ENCODE measurements at regions not wholly inside any gene's neighbourhood (a gene's known extent, or its start where the extent isn't known, plus 50 kb on each side); places are given as distances from the start of the nearest gene placed in this dataset.

DNA sequence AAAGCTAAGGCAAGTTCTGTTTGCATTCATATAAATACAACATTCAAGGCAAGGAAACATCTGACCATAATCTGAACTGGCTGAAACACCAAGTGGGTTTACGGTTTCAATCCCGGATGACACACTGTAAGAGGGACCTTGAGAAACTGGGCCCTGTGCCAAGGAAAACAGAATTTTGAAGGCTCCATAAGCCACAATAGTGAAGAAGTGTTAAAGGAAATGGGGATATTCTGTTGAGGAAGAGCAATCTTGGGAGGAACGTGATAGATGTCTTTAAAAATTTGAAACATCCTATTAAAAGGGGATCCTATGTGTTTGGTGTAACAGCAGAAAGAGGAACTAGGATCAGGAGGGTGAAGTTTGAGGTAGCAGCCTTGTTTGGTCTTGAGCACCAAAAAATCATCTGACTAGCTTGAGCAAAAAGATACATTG, 82.4 kb upstream of the TAB2 start:
- H3K4me3 ChIP-seq (ENCODE audit: low read depth, low read length, poor library complexity, severe bottlenecking): no peak overlapping the region

DNA sequence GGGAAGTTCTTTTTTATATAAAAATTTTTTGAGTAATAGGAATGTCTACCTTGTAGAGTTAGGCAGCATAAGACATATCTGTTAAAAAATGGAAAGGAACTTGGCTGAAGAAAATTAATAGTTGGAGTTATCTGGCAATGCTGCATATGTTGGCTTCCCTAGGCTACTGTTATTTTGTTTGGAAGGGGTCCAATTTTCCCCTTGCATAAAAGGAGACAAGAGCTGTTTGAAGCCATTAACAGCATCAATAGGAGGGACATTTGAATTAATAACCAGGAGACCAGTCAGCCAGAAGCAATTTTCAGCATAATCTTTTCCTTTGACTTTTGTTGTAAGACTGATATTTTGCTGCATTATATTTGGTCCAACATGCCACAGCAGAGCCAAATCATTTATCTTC, 80.9 kb upstream of the TAB2 start:
- no peak overlapping the region for H3K4me3 ChIP-seq (ENCODE audit: low read depth, low read length, poor library complexity, severe bottlenecking)
- no peak for TF ChIP-seq EZH2 (IDR thresholded peaks at IDR 0.05; ENCODE audit: borderline replicate concordance, low read length)
- TF ChIP-seq, protein P1, sequence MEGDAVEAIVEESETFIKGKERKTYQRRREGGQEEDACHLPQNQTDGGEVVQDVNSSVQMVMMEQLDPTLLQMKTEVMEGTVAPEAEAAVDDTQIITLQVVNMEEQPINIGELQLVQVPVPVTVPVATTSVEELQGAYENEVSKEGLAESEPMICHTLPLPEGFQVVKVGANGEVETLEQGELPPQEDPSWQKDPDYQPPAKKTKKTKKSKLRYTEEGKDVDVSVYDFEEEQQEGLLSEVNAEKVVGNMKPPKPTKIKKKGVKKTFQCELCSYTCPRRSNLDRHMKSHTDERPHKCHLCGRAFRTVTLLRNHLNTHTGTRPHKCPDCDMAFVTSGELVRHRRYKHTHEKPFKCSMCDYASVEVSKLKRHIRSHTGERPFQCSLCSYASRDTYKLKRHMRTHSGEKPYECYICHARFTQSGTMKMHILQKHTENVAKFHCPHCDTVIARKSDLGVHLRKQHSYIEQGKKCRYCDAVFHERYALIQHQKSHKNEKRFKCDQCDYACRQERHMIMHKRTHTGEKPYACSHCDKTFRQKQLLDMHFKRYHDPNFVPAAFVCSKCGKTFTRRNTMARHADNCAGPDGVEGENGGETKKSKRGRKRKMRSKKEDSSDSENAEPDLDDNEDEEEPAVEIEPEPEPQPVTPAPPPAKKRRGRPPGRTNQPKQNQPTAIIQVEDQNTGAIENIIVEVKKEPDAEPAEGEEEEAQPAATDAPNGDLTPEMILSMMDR (IDR thresholded peaks at IDR 0.05; ENCODE audit: low read length): no peak
- H3K9me3 ChIP-seq (ENCODE audit: low read length): peaks cover 3% of the 10 kb centered on the region; the same call in 1 of the 2 replicates
- no peaks in the 10 kb centered on the region for H3K4me1 ChIP-seq (ENCODE audit: insufficient read depth, low read length, severe bottlenecking)
- 0 out of 2 replicates have a peak, but pooled peaks cover 6% of the 10 kb centered on the region for H3K27me3 ChIP-seq (ENCODE audit: insufficient read depth, low read length)
- H3K36me3 ChIP-seq (ENCODE audit: insufficient read depth, low read length): no peaks in the 10 kb centered on the region
- no peak overlapping the region for H3K27ac ChIP-seq (ENCODE audit: low read depth, low read length, poor library complexity, severe bottlenecking)
- H3F3A ChIP-seq (ENCODE audit: insufficient read depth, low read length): no peaks in the 10 kb centered on the region
- H4K20me1 ChIP-seq (ENCODE audit: insufficient read depth, low read length): no peaks in the 10 kb centered on the region
- H2AFZ ChIP-seq (ENCODE audit: low read length): no peak overlapping the region
- H3K9me2 ChIP-seq (ENCODE audit: low read depth, low read length): no peaks in the 10 kb centered on the region
- no peak overlapping the region for H3K9ac ChIP-seq (ENCODE audit: low read length)
- no peaks in the 10 kb centered on the region for H3K79me2 ChIP-seq (ENCODE audit: insufficient read depth, low read length)
- H3K4me2 ChIP-seq (ENCODE audit: low read length): no peak overlapping the region

More for the DNA sequence above, 82.4 kb upstream of the TAB2 start:
- TF ChIP-seq EZH2 (IDR thresholded peaks at IDR 0.05; ENCODE audit: borderline replicate concordance, low read length): no peak
- TF ChIP-seq, protein P1 (IDR thresholded peaks at IDR 0.05; ENCODE audit: low read length): no peak
- Histone ChIP-seq H3K27me3 (ENCODE audit: insufficient read depth, low read length) (0 out of 2 replicates have a peak, but pooled peaks cover 5% of the 10 kb centered on the region), H3K9me2 (ENCODE audit: low read depth, low read length) (no peaks in the 10 kb centered on the region), H3F3A (ENCODE audit: insufficient read depth, low read length) (no peaks in the 10 kb centered on the region), H3K4me1 (ENCODE audit: insufficient read depth, low read length, severe bottlenecking) (no peaks in the 10 kb centered on the region), H4K20me1 (ENCODE audit: insufficient read depth, low read length) (no peaks in the 10 kb centered on the region), H3K27ac (ENCODE audit: low read depth, low read length, poor library complexity, severe bottlenecking) (no peak overlapping the region), H3K9ac (ENCODE audit: low read length) (no peak overlapping the region), H3K79me2 (ENCODE audit: insufficient read depth, low read length) (no peaks in the 10 kb centered on the region), H3K36me3 (ENCODE audit: insufficient read depth, low read length) (no peaks in the 10 kb centered on the region), H3K9me3 (ENCODE audit: low read length) (peaks cover 2% of the 10 kb centered on the region; the same call in 1 of the 2 replicates), H3K4me2 (ENCODE audit: low read length) (no peak overlapping the region), H2AFZ (ENCODE audit: low read length) (no peak overlapping the region)

DNA sequence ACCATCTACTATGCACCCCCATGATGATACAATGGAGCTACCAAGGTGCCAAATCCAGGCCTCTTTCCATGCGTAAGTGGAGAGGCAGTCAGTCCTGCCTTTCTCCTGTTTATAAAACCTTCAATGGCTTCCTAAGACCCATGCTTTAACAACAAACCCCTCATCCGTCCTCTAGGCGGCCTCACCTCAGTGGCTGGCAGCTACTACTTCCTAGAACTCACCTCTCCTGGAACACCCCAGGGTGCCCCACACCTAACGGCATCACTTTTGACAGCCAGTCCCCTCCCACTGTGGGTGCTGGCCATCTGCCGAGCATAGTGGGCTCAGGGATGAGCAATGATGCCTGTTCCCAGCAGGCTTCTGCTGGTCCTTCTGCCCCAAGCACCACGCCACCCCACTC, 80.0 kb upstream of the TAB2 start:
- Histone ChIP-seq H3K9ac (ENCODE audit: low read length) (no peak overlapping the region), H3F3A (ENCODE audit: insufficient read depth, low read length) (no peaks in the 10 kb centered on the region), H3K36me3 (ENCODE audit: insufficient read depth, low read length) (no peaks in the 10 kb centered on the region), H3K9me3 (ENCODE audit: low read length) (peaks cover 3% of the 10 kb centered on the region; the same call in 1 of the 2 replicates), H3K9me2 (ENCODE audit: low read depth, low read length) (no peaks in the 10 kb centered on the region), H3K27ac (ENCODE audit: low read depth, low read length, poor library complexity, severe bottlenecking) (no peak overlapping the region), H3K4me3 (ENCODE audit: low read depth, low read length, poor library complexity, severe bottlenecking) (no peak overlapping the region), H2AFZ (ENCODE audit: low read length) (no peak overlapping the region), H3K27me3 (ENCODE audit: insufficient read depth, low read length) (0 out of 2 replicates have a peak, but pooled peaks cover 10% of the 10 kb centered on the region), H3K4me1 (ENCODE audit: insufficient read depth, low read length, severe bottlenecking) (no peaks in the 10 kb centered on the region), H4K20me1 (ENCODE audit: insufficient read depth, low read length) (no peaks in the 10 kb centered on the region), H3K4me2 (ENCODE audit: low read length) (no peak overlapping the region), H3K79me2 (ENCODE audit: insufficient read depth, low read length) (no peaks in the 10 kb centered on the region)
- TF ChIP-seq EZH2 (IDR thresholded peaks at IDR 0.05; ENCODE audit: borderline replicate concordance, low read length): no peak
- TF ChIP-seq, protein P1 (IDR thresholded peaks at IDR 0.05; ENCODE audit: low read length): peak; percentile 23
